Duodenal mucosa (tissue), 2 donors: ENCODE measurements at regions not wholly inside any gene's neighbourhood (a gene's known extent, or its start where the extent isn't known, plus 50 kb on each side); places are given as distances from the start of the nearest gene placed in this dataset.
A peak's percentile ranks its signal among the peaks of the same experiment; 100 is the strongest.

ENCODE experiments used
- H3K27ac ChIP-seq: one replicate; pipeline ENCODE4 v1.7.0; 2013; ENCODE audit warnings: low read depth, low read length
- H3K27me3 ChIP-seq, 2 donors: one replicate each; pipeline ENCODE4 v1.7.0; 2013; ENCODE audit warnings: low read length in 2 of 2, control low read depth in 1 of 2; ENCODE audit not compliant: insufficient read depth in 2 of 2, control insufficient read depth in 1 of 2
- H3K36me3 ChIP-seq, 2 donors: one replicate each; pipeline ENCODE4 v1.7.0; 2013; ENCODE audit warnings: low read length in 2 of 2, control low read depth in 1 of 2; ENCODE audit not compliant: insufficient read depth in 2 of 2, control insufficient read depth in 1 of 2
- H3K4me1 ChIP-seq, 2 donors: one replicate each; pipeline ENCODE4 v1.7.0; 2013; ENCODE audit warnings: low read length in 2 of 2, control low read depth in 1 of 2; ENCODE audit not compliant: insufficient read depth in 2 of 2, control insufficient read depth in 1 of 2
- H3K4me3 ChIP-seq, 2 donors: one replicate each; pipeline ENCODE4 v1.7.0; 2013; ENCODE audit warnings: low read length in 2 of 2, low read depth in 1 of 2
- H3K9ac ChIP-seq, 2 donors: one replicate each; pipeline ENCODE4 v1.7.0; 2013; ENCODE audit warnings: low read length in 2 of 2, low read depth in 1 of 2
- H3K9me3 ChIP-seq, 2 donors: one replicate each; pipeline ENCODE4 v1.7.0; 2013; ENCODE audit warnings: low read length in 2 of 2, control low read depth in 1 of 2; ENCODE audit not compliant: control insufficient read depth in 1 of 2

- H3K4me3 ChIP-seq: no peak overlapping the region
- no peak overlapping the region for H3K27ac ChIP-seq
- H3K27me3 ChIP-seq: no peaks in the 10 kb centered on the region
Measured at GRCh38 chr11:115670538-115671205, 166.5 kb upstream of the CADM1 start.

DNA sequence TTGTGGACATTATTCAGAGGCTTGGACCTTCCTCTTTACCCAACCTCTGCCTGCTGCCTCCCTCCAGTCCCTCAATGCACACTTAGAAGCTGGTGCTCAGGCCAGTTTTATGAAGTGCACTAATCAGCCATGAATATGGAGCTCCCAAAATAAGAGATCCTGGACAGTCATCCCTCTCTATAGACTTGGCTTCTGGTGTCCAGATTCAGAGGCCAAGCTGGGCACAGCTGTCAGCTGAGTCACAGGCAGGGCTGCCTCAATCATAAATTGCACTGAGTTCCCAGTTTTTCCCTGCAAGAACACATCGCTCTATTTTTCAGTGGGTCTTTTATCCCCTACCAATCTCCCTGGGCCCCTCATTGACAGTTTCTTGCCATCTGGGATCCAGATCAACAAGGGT lies 161.7 kb upstream of the CADM1 start:
- H3K27me3 ChIP-seq: no peaks in the 10 kb centered on the region

More at GRCh38 chr11:115670538-115671205, 166.5 kb upstream of the CADM1 start:
- Histone ChIP-seq H3K9me3 (no peaks in the 10 kb centered on the region), H3K9ac (no peak overlapping the region), H3K36me3 (no peaks in the 10 kb centered on the region), H3K4me1 (no peaks in the 10 kb centered on the region)

DNA sequence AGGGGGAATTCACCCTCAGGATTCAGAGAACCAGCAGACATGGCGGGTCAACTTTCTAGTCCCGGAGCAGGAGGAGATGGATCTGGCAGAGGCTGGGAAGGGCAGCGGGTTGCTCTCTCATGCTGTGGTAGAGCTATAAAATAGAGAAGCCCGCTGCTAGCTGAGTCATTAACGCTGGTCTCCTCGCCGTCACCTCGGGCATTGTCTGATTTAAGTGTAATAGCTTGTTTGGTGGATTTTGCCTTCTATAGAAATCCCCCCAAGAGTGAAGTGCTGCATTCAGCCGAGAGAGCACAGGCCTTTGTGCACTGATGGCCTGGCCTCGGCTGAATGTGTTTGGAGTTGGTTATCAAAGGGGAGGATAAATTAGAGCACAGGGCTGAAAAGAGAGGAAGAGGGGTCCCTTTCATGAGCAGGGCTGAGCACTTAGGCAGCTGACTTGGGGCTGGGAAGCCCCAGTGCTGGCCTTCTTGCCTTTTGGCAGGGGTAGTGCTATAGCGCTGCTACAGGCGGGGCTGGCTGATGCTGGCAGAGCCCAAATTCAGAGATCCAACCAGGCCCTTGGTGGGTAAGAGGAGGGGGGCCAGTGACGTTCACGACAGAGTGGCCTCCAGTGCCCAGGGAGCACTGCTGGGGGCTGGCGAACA lies 161.1 kb upstream of the CADM1 start:
- H3K27ac ChIP-seq: no peak overlapping the region
- H3K4me3 ChIP-seq: no peak overlapping the region
- no peak overlapping the region for H3K9ac ChIP-seq
- H3K9me3 ChIP-seq: no peaks in the 10 kb centered on the region
- H3K4me1 ChIP-seq: peaks cover 0 to 3% of the 10 kb centered on the region in 2 donors
- no peaks in the 10 kb centered on the region for H3K36me3 ChIP-seq
- H3K27me3 ChIP-seq: no peaks in the 10 kb centered on the region

More for the DNA sequence above, 161.7 kb upstream of the CADM1 start:
- no peak overlapping the region for H3K4me3 ChIP-seq
- no peaks in the 10 kb centered on the region for H3K9me3 ChIP-seq
- no peaks in the 10 kb centered on the region for H3K36me3 ChIP-seq
- H3K27ac ChIP-seq: no peak overlapping the region
- H3K9ac ChIP-seq: no peak overlapping the region
- H3K4me1 ChIP-seq: no peaks in the 10 kb centered on the region

DNA sequence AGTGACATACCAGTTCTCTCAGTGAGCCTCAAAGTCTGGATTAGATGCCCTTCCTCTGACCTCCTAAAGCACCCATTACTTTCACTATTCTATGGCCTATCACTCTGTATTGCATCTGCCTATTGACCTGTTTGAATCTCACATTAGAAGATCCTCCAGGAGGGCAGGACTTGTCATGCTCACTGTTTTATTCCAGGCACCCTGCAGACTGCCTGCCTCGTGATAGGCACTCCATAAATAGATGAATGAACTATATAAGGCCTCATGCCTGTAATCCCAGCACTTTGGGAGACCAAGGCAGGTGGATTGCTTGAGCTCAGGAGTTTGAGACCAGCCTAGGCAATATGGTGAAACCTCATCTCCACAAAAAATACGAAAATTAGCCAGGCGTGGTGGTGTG lies 160.1 kb upstream of the CADM1 start:
- no peaks in the 10 kb centered on the region for H3K9me3 ChIP-seq
- peaks cover 0 to 7% of the 10 kb centered on the region in 2 donors for H3K27me3 ChIP-seq
- H3K4me1 ChIP-seq: peaks cover 7 to 9% of the 10 kb centered on the region in 2 donors
- H3K4me3 ChIP-seq: no peak overlapping the region
- no peak overlapping the region for H3K27ac ChIP-seq
- H3K36me3 ChIP-seq: no peaks in the 10 kb centered on the region
- no peak overlapping the region for H3K9ac ChIP-seq

GRCh38 chr11:115663790-115664189 lies 159.6 kb upstream of the CADM1 start:
- Histone ChIP-seq H3K4me3 (no peak overlapping the region), H3K9ac (no peak overlapping the region), H3K9me3 (no peaks in the 10 kb centered on the region), H3K27ac (no peak overlapping the region), H3K27me3 (peaks cover 0 to 12% of the 10 kb centered on the region in 2 donors), H3K36me3 (no peaks in the 10 kb centered on the region), H3K4me1 (peaks cover 9 to 10% of the 10 kb centered on the region in 2 donors)

- H3K4me3 ChIP-seq: peak overlapping the region; percentile 64 to 67
- peaks cover 0 to 12% of the 10 kb centered on the region in 2 donors for H3K27me3 ChIP-seq
- H3K9ac ChIP-seq: peak overlapping the region; percentile 27 to 48
- H3K9me3 ChIP-seq: no peaks in the 10 kb centered on the region
- H3K27ac ChIP-seq: no peak overlapping the region
- H3K4me1 ChIP-seq: peaks cover 10 to 12% of the 10 kb centered on the region in 2 donors
- H3K36me3 ChIP-seq: no peaks in the 10 kb centered on the region
Measured at GRCh38 chr11:115660030-115660805, 156.0 kb upstream of the CADM1 start.

DNA sequence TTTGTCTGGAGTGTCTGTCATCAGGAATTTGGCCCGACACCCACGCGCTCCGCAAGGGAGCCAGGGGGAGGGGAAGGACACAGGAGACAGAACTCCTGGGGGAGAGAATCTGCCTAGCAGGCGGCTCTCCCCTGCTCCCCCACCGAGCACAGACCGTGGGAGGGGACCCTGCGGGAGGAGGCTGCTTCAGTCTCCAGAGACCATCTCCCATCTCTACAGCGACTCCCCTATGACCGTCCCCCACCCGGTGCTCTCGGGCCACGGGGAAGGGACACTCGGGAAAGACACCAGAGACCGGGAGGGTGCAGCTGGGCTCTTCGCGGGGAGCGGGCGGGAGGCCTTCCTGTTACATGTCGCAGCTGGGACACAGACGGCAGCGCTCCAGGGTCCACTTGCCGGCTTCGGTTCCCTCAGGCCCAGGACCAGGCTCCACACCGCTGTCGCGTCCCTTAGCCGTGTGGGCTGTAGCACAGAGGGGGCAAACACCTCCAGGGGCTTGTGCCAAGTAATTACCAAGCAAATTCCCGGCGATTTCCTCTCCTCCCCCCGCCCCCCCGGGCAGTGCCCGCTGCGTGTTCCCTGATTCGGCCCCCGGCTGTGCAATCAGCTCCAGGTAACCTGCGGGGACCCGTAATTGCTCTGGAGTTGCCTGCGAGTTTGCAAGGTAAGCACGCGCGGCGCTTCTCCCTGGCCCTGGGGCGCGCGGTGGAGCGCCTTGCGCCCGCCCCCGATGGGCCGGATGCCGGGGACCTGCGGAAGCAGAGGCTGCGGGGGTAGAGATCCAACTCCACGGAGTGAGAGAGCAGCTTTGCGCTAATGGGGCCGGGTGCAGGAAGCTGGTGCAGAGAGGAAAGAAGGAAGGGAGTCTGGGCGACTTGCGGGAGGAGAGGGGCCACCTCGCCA lies 155.1 kb upstream of the CADM1 start:
- Histone ChIP-seq H3K4me1 (peaks cover 10 to 12% of the 10 kb centered on the region in 2 donors), H3K27me3 (peaks cover 0 to 12% of the 10 kb centered on the region in 2 donors), H3K9me3 (no peaks in the 10 kb centered on the region), H3K27ac (no peak overlapping the region), H3K36me3 (no peaks in the 10 kb centered on the region), H3K9ac (peak overlapping the region; percentile 27 to 48), H3K4me3 (peak overlapping the region; percentile 64 to 67)

DNA sequence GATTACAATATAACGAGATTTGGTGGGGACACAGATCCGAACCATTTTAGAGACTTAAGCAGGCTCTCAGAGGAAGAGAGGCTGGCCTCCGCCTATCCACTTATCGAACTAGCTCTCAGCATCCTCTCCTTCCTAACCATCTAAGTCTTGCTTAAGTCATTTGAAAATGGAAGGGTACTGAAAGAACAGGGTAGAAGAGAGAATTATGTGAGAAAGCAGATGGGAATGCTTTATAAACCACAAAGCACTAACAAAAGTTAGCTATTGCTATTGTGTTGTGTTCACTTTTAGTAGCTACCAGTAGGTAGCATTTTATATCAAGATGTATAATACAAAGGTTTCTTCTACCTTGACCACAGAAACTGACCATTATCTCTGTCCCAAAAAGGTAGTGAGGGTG lies 153.4 kb upstream of the CADM1 start:
- peaks cover 10 to 12% of the 10 kb centered on the region in 2 donors for H3K4me1 ChIP-seq
- H3K4me3 ChIP-seq: no peak overlapping the region
- peaks cover 0 to 12% of the 10 kb centered on the region in 2 donors for H3K27me3 ChIP-seq
- no peak overlapping the region for H3K9ac ChIP-seq
- H3K9me3 ChIP-seq: no peaks in the 10 kb centered on the region
- H3K27ac ChIP-seq: no peak overlapping the region
- H3K36me3 ChIP-seq: no peaks in the 10 kb centered on the region

GRCh38 chr11:115656669-115657068 lies 152.5 kb upstream of the CADM1 start:
- no peak overlapping the region for H3K27ac ChIP-seq
- H3K9ac ChIP-seq: no peak overlapping the region
- peaks cover 10 to 12% of the 10 kb centered on the region in 2 donors for H3K4me1 ChIP-seq
- H3K36me3 ChIP-seq: no peaks in the 10 kb centered on the region
- peaks cover 0 to 12% of the 10 kb centered on the region in 2 donors for H3K27me3 ChIP-seq
- no peak overlapping the region for H3K4me3 ChIP-seq
- no peaks in the 10 kb centered on the region for H3K9me3 ChIP-seq
